Neural cell (in vitro differentiated cells): ENCODE measurements at regions not wholly inside any gene's neighbourhood (a gene's known extent, or its start where the extent isn't known, plus 50 kb on each side); places are given as distances from the start of the nearest gene placed in this dataset.

Source experiments
- CTCF ChIP-seq: fragments of 450-650 bp; IDR thresholded peaks from 2 replicates; pipeline ENCODE4 v1.5.1; 2014; ENCODE audit warnings: antibody characterized with exemption, mild to moderate bottlenecking, moderate library complexity; ENCODE audit not compliant: poor library complexity, severe bottlenecking
- SMC3 ChIP-seq: fragments of 450-650 bp; conservative IDR thresholded peaks from 2 replicates; pipeline ENCODE4 v1.6.1; 2014; ENCODE audit warnings: antibody characterized with exemption, mild to moderate bottlenecking, moderate library complexity; ENCODE audit not compliant: poor library complexity

GRCh38 chr11:98828986-98829708 is 191.6 kb upstream of the CNTN5 start:
- no peak for TF ChIP-seq CTCF
- TF ChIP-seq SMC3, result no peak
